ENCODE measurements at regions not wholly inside any gene's neighbourhood (a gene's known extent, or its start where the extent isn't known, plus 50 kb on each side); places are given as distances from the start of the nearest gene placed in this dataset.
"Not testable (repeated sequence)": the region's sequence is repeated elsewhere in the genome, so short reads cannot be mapped to it uniquely, and the experiment has no call there.

- no peaks in the 10 kb centered on the region for H3K79me2 ChIP-seq
- no peaks in the 10 kb centered on the region for H3K4me1 ChIP-seq
- no peaks in the 10 kb centered on the region for H3K9me3 ChIP-seq (ENCODE audit: control insufficient read depth, low read length)
- no peak overlapping the region for H3K27ac ChIP-seq
- no peaks in the 10 kb centered on the region for H3K36me3 ChIP-seq (ENCODE audit: control insufficient read depth, insufficient read depth, low read length)
- no peak overlapping the region for H3K9ac ChIP-seq
- no peak overlapping the region for H3K4me2 ChIP-seq (ENCODE audit: low read length)
- no peak overlapping the region for H3K4me3 ChIP-seq (ENCODE audit: low read depth, low read length)
- no peak for TF ChIP-seq CTCF (IDR thresholded peaks at IDR 0.05)
- no peak overlapping the region for H2AFZ ChIP-seq
- H3K27me3 ChIP-seq (ENCODE audit: control insufficient read depth, insufficient read depth, low read length) = no peaks in the 10 kb centered on the region
Observed at GRCh38 chr12:33115716-33116115, 219.1 kb upstream of the PKP2 start.

GRCh38 chr12:33111850-33112249 lies 215.3 kb upstream of the PKP2 start:
- no peaks in the 10 kb centered on the region for H3K9me3 ChIP-seq (ENCODE audit: control insufficient read depth, low read length)
- H3K27me3 ChIP-seq (ENCODE audit: control insufficient read depth, insufficient read depth, low read length) = no peaks in the 10 kb centered on the region
- no peak overlapping the region for H3K4me3 ChIP-seq (ENCODE audit: low read depth, low read length)
- H3K27ac ChIP-seq = no peak overlapping the region
- H3K4me2 ChIP-seq (ENCODE audit: low read length) = no peak overlapping the region
- no peaks in the 10 kb centered on the region for H3K79me2 ChIP-seq
- H3K9ac ChIP-seq = no peak overlapping the region
- no peak overlapping the region for H2AFZ ChIP-seq
- H3K4me1 ChIP-seq = no peaks in the 10 kb centered on the region
- no peak for TF ChIP-seq CTCF (IDR thresholded peaks at IDR 0.05)
- no peaks in the 10 kb centered on the region for H3K36me3 ChIP-seq (ENCODE audit: control insufficient read depth, insufficient read depth, low read length)

- not testable (repeated sequence) for H3K9ac ChIP-seq; H3K4me3 ChIP-seq (ENCODE audit: low read depth, low read length); H3K4me1 ChIP-seq; H3K27me3 ChIP-seq (ENCODE audit: control insufficient read depth, insufficient read depth, low read length); H3K27ac ChIP-seq; H3K36me3 ChIP-seq (ENCODE audit: control insufficient read depth, insufficient read depth, low read length); H3K9me3 ChIP-seq (ENCODE audit: control insufficient read depth, low read length); H3K4me2 ChIP-seq (ENCODE audit: low read length); H2AFZ ChIP-seq; H3K79me2 ChIP-seq
Observed at GRCh38 chr12:33107827-33108226, 211.2 kb upstream of the PKP2 start.

- Histone ChIP-seq H3K27ac (no peak overlapping the region), H3K9ac (no peak overlapping the region), H3K4me2 (ENCODE audit: low read length) (no peak overlapping the region), H3K36me3 (ENCODE audit: control insufficient read depth, insufficient read depth, low read length) (no peaks in the 10 kb centered on the region), H3K9me3 (ENCODE audit: control insufficient read depth, low read length) (no peaks in the 10 kb centered on the region), H3K27me3 (ENCODE audit: control insufficient read depth, insufficient read depth, low read length) (no peaks in the 10 kb centered on the region), H3K4me3 (ENCODE audit: low read depth, low read length) (no peak overlapping the region), H3K79me2 (no peaks in the 10 kb centered on the region), H3K4me1 (no peaks in the 10 kb centered on the region), H2AFZ (no peak overlapping the region)
- TF ChIP-seq CTCF (IDR thresholded peaks at IDR 0.05) = no peak
Observed at GRCh38 chr12:33093534-33093933, 197.0 kb upstream of the PKP2 start.

- H3K9me3 ChIP-seq (ENCODE audit: control insufficient read depth, low read length); H3K27me3 ChIP-seq (ENCODE audit: control insufficient read depth, insufficient read depth, low read length); H3K4me3 ChIP-seq (ENCODE audit: low read depth, low read length); H3K79me2 ChIP-seq; H2AFZ ChIP-seq; H3K4me1 ChIP-seq; H3K36me3 ChIP-seq (ENCODE audit: control insufficient read depth, insufficient read depth, low read length); H3K4me2 ChIP-seq (ENCODE audit: low read length); H3K27ac ChIP-seq; H3K9ac ChIP-seq: not testable (repeated sequence)
Observed at GRCh38 chr12:33087876-33088275, 191.3 kb upstream of the PKP2 start.

- not testable (repeated sequence) for H3K79me2 ChIP-seq; H3K4me3 ChIP-seq (ENCODE audit: low read depth, low read length); H3K27me3 ChIP-seq (ENCODE audit: control insufficient read depth, insufficient read depth, low read length); H2AFZ ChIP-seq; H3K9ac ChIP-seq; H3K27ac ChIP-seq; H3K4me2 ChIP-seq (ENCODE audit: low read length); H3K4me1 ChIP-seq; H3K9me3 ChIP-seq (ENCODE audit: control insufficient read depth, low read length); H3K36me3 ChIP-seq (ENCODE audit: control insufficient read depth, insufficient read depth, low read length)
Observed at GRCh38 chr12:33076401-33076800, 179.8 kb upstream of the PKP2 start.

GRCh38 chr12:33075130-33075766 lies 178.7 kb upstream of the PKP2 start:
- H3K4me2 ChIP-seq (ENCODE audit: low read length); H3K9ac ChIP-seq; H3K36me3 ChIP-seq (ENCODE audit: control insufficient read depth, insufficient read depth, low read length); H3K27me3 ChIP-seq (ENCODE audit: control insufficient read depth, insufficient read depth, low read length); H3K27ac ChIP-seq; H3K4me3 ChIP-seq (ENCODE audit: low read depth, low read length); H3K79me2 ChIP-seq; H3K9me3 ChIP-seq (ENCODE audit: control insufficient read depth, low read length); H3K4me1 ChIP-seq; H2AFZ ChIP-seq: not testable (repeated sequence)

Measured in parathyroid adenoma (tissue), 2 donors.